B cell (primary cell): ENCODE measurements at regions not wholly inside any gene's neighbourhood (a gene's known extent, or its start where the extent isn't known, plus 50 kb on each side); places are given as distances from the start of the nearest gene placed in this dataset.

ENCODE experiments used
- ATAC-seq: fragments of 200-7000 bp; cut with Tn5 transposase; one replicate; pipeline ENCODE4 v1.10.0; 2021; ENCODE audit warnings: low read depth, mild to moderate bottlenecking, moderate number of reproducible peaks, moderate library complexity
- CTCF ChIA-PET: fragments of 350-600 bp; sonication (Branson Sonifier 250); formaldehyde crosslinking; loops from one replicate; lab custom pipeline; 2021; ENCODE audit warnings: antibody characterized with exemption, inconsistent platforms; lab: Charles Lee
- POLR2A ChIA-PET: fragments of 350-600 bp; sonication (Branson Sonifier 250); formaldehyde crosslinking; loops from one replicate; lab custom pipeline; 2021; ENCODE audit warnings: antibody characterized with exemption; lab: Charles Lee
- DNase-seq: peaks from one replicate; pipeline ENCODE4 v3.0.0; 2013
- H2AFZ ChIP-seq: 2 replicates; pipeline ENCODE4 v1.6.1; 2012; ENCODE audit warnings: mild to moderate bottlenecking, low read depth, low read length; ENCODE audit not compliant: insufficient read depth, poor library complexity, severe bottlenecking
- H3K27ac ChIP-seq, 2 donors: 1 replicate in 1 of 2; 2 replicates in 1 of 2; pipeline ENCODE4 v1.5.1; 2012 to 2013; ENCODE audit warnings: low read length in 2 of 2, mild to moderate bottlenecking in 2 of 2, moderate library complexity in 1 of 2
- H3K27me3 ChIP-seq, 4 experiments: fragments of 200-600 bp in 1 of 4; sonication (generic) in 1 of 4; replicated peaks in 1 of 4; 1 replicate in 2 of 4; 2 replicates in 2 of 4; pipeline versions ENCODE4 v1.6.1 to v1.7.0; 2013 to 2016; ENCODE audit warnings: low read length in 3 of 4, mild to moderate bottlenecking in 2 of 4, mixed read lengths in 1 of 4, moderate library complexity in 1 of 4; ENCODE audit not compliant: insufficient read depth in 4 of 4, control insufficient read depth in 3 of 4; ENCODE audit errors: control extremely low read depth in 1 of 4
- H3K36me3 ChIP-seq, 2 experiments: replicated peaks in 1 of 2; 1 replicate in 1 of 2; 2 replicates in 1 of 2; pipeline versions ENCODE4 v1.6.1 to v1.7.1; 2013; ENCODE audit warnings: low read length in 1 of 2; ENCODE audit not compliant: insufficient read depth in 2 of 2, control insufficient read depth in 1 of 2; ENCODE audit errors: control extremely low read depth in 1 of 2, extremely low read depth in 1 of 2
- H3K4me1 ChIP-seq, 2 donors: fragments of 200-600 bp in 1 of 2; sonication (generic) in 1 of 2; 1 replicate in 1 of 2; 2 replicates in 1 of 2; pipeline versions ENCODE4 v1.5.1 to v1.6.1; 2013 to 2017; ENCODE audit warnings: low read length in 2 of 2; ENCODE audit not compliant: control insufficient read depth in 2 of 2, insufficient read depth in 2 of 2
- H3K4me2 ChIP-seq: replicated peaks from 2 replicates; pipeline ENCODE3; 2012; ENCODE audit warnings: mild to moderate bottlenecking, low read depth, low read length; ENCODE audit not compliant: poor library complexity, severe bottlenecking
- H3K4me3 ChIP-seq, 5 experiments: fragments of 200-600 bp in 1 of 5; sonication (generic) in 1 of 5; 1 replicate in 3 of 5; 2 replicates in 2 of 5; pipeline versions ENCODE4 v1.5.1 to v1.7.0; 2011 to 2016; ENCODE audit warnings: low read length in 4 of 5, mild to moderate bottlenecking in 4 of 5, low read depth in 2 of 5, control low read depth in 1 of 5, moderate library complexity in 1 of 5; ENCODE audit not compliant: insufficient read depth in 1 of 5; ENCODE audit errors: control extremely low read depth in 1 of 5, extremely low read depth in 1 of 5
- H3K79me2 ChIP-seq: fragments of 200-600 bp; sonication (generic); one replicate; pipeline ENCODE4 v1.6.0; 2016; ENCODE audit warnings: low read length; ENCODE audit not compliant: control insufficient read depth, insufficient read depth
- H3K9ac ChIP-seq: fragments of 200-600 bp; sonication (generic); 2 replicates; pipeline ENCODE4 v1.6.1; 2017; ENCODE audit warnings: mild to moderate bottlenecking, low read length, moderate library complexity
- H3K9me3 ChIP-seq, 3 donors: one replicate each; pipeline versions ENCODE4 v1.6.1 to v1.7.1; 2013; ENCODE audit warnings: low read length in 2 of 3; ENCODE audit not compliant: control insufficient read depth in 2 of 3, insufficient read depth in 1 of 3; ENCODE audit errors: control extremely low read depth in 1 of 3
- H4K20me1 ChIP-seq: 2 replicates; pipeline ENCODE4 v1.6.0; 2012; ENCODE audit warnings: mild to moderate bottlenecking, low read length; ENCODE audit not compliant: insufficient read depth, control insufficient read depth, poor library complexity, severe bottlenecking
- H3K27ac Mint-ChIP-seq: one replicate; pipeline ENCODE4 v1.8.0; 2021; ENCODE audit warnings: mixed read lengths
- H3K27me3 Mint-ChIP-seq: one replicate; pipeline ENCODE4 v1.8.0; 2021; ENCODE audit warnings: mixed read lengths
- H3K4me1 Mint-ChIP-seq: one replicate; pipeline ENCODE4 v1.8.0; 2021; ENCODE audit warnings: mixed read lengths
- H3K4me3 Mint-ChIP-seq: one replicate; pipeline ENCODE4 v1.8.0; 2021; ENCODE audit warnings: mixed read lengths
- H3K9me3 Mint-ChIP-seq: one replicate; pipeline ENCODE4 v1.8.0; 2022; ENCODE audit warnings: mixed read lengths; ENCODE audit not compliant: insufficient read depth
- EZH2 ChIP-seq: IDR thresholded peaks from 2 replicates; pipeline ENCODE4 v1.6.1; 2012; ENCODE audit warnings: borderline replicate concordance, low read depth, mild to moderate bottlenecking, moderate library complexity, low read length; ENCODE audit not compliant: insufficient read depth, poor library complexity, severe bottlenecking
- WGBS: methylation state at CpG from one replicate; pipeline ENCODE4 v1.1.5; 2013; ENCODE audit warnings: missing lambda C conversion rate; ENCODE audit not compliant: insufficient coverage; 5-methylcytosine and 5-hydroxymethylcytosine counted together
- intact Hi-C: fragments of 100-400 bp; cut with micrococcal nuclease; formaldehyde crosslinking; loops from one replicate; pipeline ENCODE4 v1.10.0; 2022
- TF ChIP-seq, protein P1 (sequence below): fragments of 200-600 bp; IDR thresholded peaks from one replicate; pipeline ENCODE4 v1.8.0; 2022; ENCODE audit warnings: antibody characterized with exemption, mild to moderate bottlenecking

DNA sequence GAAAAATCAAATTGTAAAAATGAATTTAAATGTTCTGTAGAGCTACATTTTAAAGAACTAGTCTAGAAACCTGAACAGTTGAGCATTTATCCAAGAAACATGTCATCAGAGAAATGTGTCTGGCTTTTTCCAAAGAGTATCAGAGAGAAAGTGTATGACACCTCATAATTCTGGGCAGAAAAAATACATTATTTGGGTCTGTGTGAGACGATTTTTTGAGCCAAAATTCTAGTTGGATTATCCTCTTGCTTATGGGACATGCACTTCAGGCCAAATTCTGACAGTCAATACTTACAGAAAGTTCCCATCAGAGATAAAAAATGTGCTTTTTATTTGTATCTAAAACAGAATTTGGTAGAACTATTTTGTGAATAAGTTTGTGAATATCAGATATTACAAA lies 1242.7 kb downstream of the EPHA7 start:
- POLR2A ChIA-PET = no interaction called here
- no peak for DNase-seq
- Mint-ChIP-seq H3K27me3 (no peaks in the 10 kb centered on the region), H3K27ac (no peak overlapping the region), H3K4me3 (no peak overlapping the region), H3K9me3 (no peaks in the 10 kb centered on the region), H3K4me1 (no peaks in the 10 kb centered on the region)
- Histone ChIP-seq H4K20me1 (no peaks in the 10 kb centered on the region), H3K27me3 (no peaks in the 10 kb centered on the region), H3K79me2 (no peaks in the 10 kb centered on the region), H3K4me1 (no peaks in the 10 kb centered on the region), H2AFZ (no peak overlapping the region), H3K9ac (no peak overlapping the region), H3K4me3 (no peak overlapping the region), H3K36me3 (no peaks in the 10 kb centered on the region), H3K9me3 (no peaks in the 10 kb centered on the region), H3K4me2 (no peak overlapping the region), H3K27ac (no peak overlapping the region)
- intact Hi-C loops = no loop called here
- TF ChIP-seq, protein P1, sequence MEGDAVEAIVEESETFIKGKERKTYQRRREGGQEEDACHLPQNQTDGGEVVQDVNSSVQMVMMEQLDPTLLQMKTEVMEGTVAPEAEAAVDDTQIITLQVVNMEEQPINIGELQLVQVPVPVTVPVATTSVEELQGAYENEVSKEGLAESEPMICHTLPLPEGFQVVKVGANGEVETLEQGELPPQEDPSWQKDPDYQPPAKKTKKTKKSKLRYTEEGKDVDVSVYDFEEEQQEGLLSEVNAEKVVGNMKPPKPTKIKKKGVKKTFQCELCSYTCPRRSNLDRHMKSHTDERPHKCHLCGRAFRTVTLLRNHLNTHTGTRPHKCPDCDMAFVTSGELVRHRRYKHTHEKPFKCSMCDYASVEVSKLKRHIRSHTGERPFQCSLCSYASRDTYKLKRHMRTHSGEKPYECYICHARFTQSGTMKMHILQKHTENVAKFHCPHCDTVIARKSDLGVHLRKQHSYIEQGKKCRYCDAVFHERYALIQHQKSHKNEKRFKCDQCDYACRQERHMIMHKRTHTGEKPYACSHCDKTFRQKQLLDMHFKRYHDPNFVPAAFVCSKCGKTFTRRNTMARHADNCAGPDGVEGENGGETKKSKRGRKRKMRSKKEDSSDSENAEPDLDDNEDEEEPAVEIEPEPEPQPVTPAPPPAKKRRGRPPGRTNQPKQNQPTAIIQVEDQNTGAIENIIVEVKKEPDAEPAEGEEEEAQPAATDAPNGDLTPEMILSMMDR = no peak
- no peak for TF ChIP-seq EZH2
- ATAC-seq = no peak
- WGBS = no CpG with 5 or more reads among the region's 1 CpG
- CTCF ChIA-PET = no interaction called here

GRCh38 chr6:92174398-92175073 lies 1244.8 kb downstream of the EPHA7 start:
- Histone ChIP-seq H3K36me3 (no peaks in the 10 kb centered on the region), H3K4me2 (no peak overlapping the region), H3K9me3 (no peaks in the 10 kb centered on the region), H3K27ac (no peak overlapping the region), H3K9ac (no peak overlapping the region), H3K4me3 (no peak overlapping the region), H3K79me2 (no peaks in the 10 kb centered on the region), H3K27me3 (no peaks in the 10 kb centered on the region), H2AFZ (no peak overlapping the region), H4K20me1 (no peaks in the 10 kb centered on the region), H3K4me1 (no peaks in the 10 kb centered on the region)
- Mint-ChIP-seq H3K27me3 (no peaks in the 10 kb centered on the region), H3K4me1 (no peaks in the 10 kb centered on the region), H3K27ac (no peak overlapping the region), H3K9me3 (no peaks in the 10 kb centered on the region), H3K4me3 (no peak overlapping the region)
- ChIA-PET CTCF (no interaction called here), POLR2A (no interaction called here)
- DNase-seq (no peak), ATAC-seq (no peak)
- 96% methylated on average over 4 of the region's 6 CpGs for WGBS
- TF ChIP-seq, protein P1 = no peak
- no peak for TF ChIP-seq EZH2
- intact Hi-C loops = no loop called here
